Dedifferentiated amniotic fluid mesenchymal stem cell (primary cell): ENCODE measurements at regions not wholly inside any gene's neighbourhood (a gene's known extent, or its start where the extent isn't known, plus 50 kb on each side); places are given as distances from the start of the nearest gene placed in this dataset.
A peak's percentile ranks its signal among the peaks of the same experiment; 100 is the strongest.
"Not testable (repeated sequence)": the region's sequence is repeated elsewhere in the genome, so short reads cannot be mapped to it uniquely, and the experiment has no call there.

Source experiments
- DNase-seq: peaks from one replicate; pipeline ENCODE4 v3.0.0-alpha.2; 2016; ENCODE audit errors: extremely low spot score

DNA sequence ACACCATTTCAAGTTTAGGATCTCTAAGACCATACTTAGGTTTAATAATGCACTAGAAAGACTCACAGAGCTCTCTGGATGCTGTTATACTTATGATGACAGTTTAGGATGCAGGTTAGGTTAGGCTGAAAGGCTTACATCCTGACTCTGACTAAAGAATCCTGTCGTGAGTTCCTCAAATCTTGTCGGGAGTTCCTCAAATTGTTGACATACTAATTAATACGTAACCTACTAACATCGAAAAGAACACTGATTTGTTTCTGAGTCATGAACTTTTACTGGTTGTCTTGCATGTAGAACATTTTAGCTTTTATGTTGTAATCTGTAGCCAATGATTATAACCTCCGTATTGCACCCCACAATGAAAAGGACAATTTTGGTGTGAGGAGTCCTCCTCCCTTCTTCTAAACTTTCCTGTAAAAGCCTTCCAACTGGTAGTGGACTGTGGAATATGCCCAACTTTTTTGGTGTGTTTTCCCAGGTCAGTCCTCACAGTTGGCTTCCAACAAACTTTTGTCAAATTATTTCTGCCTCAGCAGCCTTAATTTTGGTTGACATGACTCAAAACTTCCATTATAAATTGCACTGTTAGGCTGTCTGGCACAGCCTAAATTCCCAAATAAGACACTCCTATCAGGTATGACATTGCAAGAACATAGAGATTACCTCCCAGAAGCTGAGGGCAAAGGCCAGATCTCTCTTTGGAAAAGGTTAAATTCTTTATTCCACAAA, 107.9 kb upstream of the PALMD start:
- DNase-seq = no peak

GRCh38 chr1:99538618-99538956, 107.3 kb upstream of the PALMD start:
- DNase-seq = no peak

- no peak for DNase-seq
Measured at GRCh38 chr1:99539131-99539530, 106.8 kb upstream of the PALMD start.

DNA sequence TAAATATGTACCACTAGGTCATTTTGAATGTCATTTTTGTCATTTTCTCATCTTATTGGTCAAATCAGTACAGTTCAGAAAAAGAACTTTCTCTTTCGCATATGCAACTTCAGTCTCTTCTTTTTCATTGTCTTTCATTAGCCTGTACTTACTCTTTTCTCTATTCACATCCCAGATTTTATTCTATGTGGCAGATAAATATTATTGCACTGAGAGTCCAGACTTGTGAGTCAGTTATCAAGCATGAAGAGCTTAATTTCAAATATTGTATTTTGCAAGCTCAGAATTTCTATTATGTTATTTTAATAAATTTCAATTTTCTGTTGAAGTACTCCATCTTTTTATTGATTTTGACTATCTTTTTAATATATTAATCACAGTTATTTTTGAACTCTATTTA, 105.2 kb upstream of the PALMD start:
- no peak for DNase-seq

GRCh38 chr1:99544328-99544727, 101.6 kb upstream of the PALMD start:
- DNase-seq = no peak

- DNase-seq = peak; percentile 23
Measured at GRCh38 chr1:99546432-99547416, 99.2 kb upstream of the PALMD start.

GRCh38 chr1:99548943-99549605, 96.8 kb upstream of the PALMD start:
- no peak for DNase-seq

DNA sequence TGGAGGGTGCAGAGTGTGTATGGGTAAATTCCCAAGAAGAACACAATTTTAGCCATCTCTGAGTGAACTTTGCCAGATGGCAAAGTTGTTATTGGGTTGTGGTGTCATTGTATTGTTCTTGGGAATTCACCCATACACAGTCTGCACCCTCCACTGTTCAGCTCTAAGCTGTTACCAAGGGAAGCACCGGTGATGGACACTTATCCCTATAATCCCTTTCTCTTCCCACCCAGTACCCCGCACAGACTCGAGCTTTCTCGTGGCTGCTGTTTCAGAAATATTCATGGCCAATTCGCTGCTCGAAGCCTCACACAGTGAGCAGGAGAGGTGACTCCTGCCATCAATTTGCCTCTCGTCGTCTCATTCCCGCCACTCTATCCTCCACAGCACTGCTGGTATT, 95.7 kb upstream of the PALMD start:
- no peak for DNase-seq

- no peak for DNase-seq
Measured at GRCh38 chr1:99551812-99552614, 93.9 kb upstream of the PALMD start.

DNA sequence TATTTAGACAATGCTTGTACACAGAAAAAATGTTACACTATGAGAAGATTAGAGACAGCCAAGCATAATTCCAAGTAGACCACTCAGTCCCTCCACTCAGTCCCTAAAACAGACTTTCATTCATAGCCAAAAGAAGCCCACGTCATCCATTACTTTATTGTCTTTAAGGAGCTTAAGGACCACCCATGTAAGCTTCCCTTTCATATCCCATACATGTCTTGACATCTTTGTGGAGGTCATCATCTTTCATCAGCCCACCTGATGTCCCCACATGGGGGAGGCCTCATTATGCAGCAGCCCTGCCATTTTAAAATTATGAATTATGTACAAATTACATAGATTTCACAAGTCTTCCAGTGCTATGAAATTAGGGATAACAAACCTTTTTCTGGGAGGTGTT, 92.6 kb upstream of the PALMD start:
- DNase-seq = no peak

DNA sequence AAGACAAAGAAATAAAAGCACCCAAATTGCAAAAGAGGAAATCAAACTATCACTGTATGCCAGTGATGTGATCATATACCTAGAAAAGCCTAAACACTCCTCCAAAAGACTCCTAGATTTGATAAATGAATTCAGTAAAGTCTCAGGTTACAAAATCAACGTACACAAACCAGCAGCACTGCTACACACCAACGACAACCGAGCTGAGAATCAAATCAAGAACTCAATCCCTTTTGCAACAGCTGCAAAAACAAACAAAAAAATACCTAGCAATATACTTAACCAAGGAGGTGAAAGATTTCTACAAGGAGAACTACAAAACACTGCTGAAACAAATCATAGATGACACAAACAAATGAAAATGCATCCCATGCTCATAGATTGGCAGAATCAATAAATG, 92.1 kb upstream of the PALMD start:
- DNase-seq = not testable (repeated sequence)

DNA sequence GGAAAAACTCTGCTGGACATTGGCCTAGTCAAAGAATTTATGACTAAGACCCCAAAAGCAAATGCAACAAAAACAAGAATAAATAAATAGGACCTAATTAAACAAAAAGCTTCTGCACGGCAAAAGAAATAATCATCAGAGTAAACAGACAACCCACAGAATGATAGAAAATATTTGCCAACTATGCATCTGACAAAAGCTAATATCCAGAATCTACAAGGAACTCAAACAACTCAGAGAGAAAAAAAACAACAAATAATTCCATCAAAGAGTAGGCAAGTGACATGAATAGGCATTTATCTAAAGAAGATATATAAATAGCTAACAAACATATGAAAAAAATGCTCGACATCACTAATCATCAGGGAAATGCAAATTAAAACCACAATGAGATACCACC, 91.2 kb upstream of the PALMD start:
- DNase-seq = no peak

- DNase-seq = peak; percentile 57
Measured at GRCh38 chr1:99557546-99558202, 88.2 kb upstream of the PALMD start.

- DNase-seq = no peak
Measured at GRCh38 chr1:99559166-99559565, 86.7 kb upstream of the PALMD start.

GRCh38 chr1:99560207-99561040, 85.5 kb upstream of the PALMD start:
- DNase-seq = no peak

- no peak for DNase-seq
Measured at GRCh38 chr1:99561952-99562351, 84.0 kb upstream of the PALMD start.

- DNase-seq = no peak
Measured at GRCh38 chr1:99565606-99566289, 80.2 kb upstream of the PALMD start.

- DNase-seq = no peak
Measured at GRCh38 chr1:99566290-99567021, 79.5 kb upstream of the PALMD start.
